ENCODE measurements at regions not wholly inside any gene's neighbourhood (a gene's known extent, or its start where the extent isn't known, plus 50 kb on each side); places are given as distances from the start of the nearest gene placed in this dataset.

GRCh38 chr15:94791008-94791407 is 559.6 kb downstream of the MCTP2 start:
- no peak for TF ChIP-seq CTCF (IDR thresholded peaks at IDR 0.05; ENCODE audit: control extremely low read depth in 1 of 3, insufficient read depth in 1 of 3, low read depth in 1 of 3, low read length in 3 of 3)
- no peak for TF ChIP-seq ZNF274 (IDR thresholded peaks at IDR 0.05; ENCODE audit: borderline replicate concordance, extremely low read depth, low read length)
- no peak for TF ChIP-seq SP2 (IDR thresholded peaks at IDR 0.05; ENCODE audit: low read length)
- no peak for TF ChIP-seq JUN (IDR thresholded peaks at IDR 0.05; ENCODE audit: low read depth, low read length)

Data from H1 (cell line).